HL-60/S4 (cell line): ENCODE measurements at regions not wholly inside any gene's neighbourhood (a gene's known extent, or its start where the extent isn't known, plus 50 kb on each side); places are given as distances from the start of the nearest gene placed in this dataset.

ENCODE experiments used
- in situ Hi-C: fragments of 300-500 bp; cut with MboI; formaldehyde crosslinking; loops from 2 replicates; pipeline ENCODE4 v1.14.3; 2022; ENCODE audit warnings: low sequenced_read_pairs

GRCh38 chr2:150791567-150791966 is 304.1 kb upstream of the RND3 start:
- in situ Hi-C loops = no loop called here

GRCh38 chr2:150789376-150789905 is 302.0 kb upstream of the RND3 start:
- in situ Hi-C loops = no loop called here

GRCh38 chr2:150788426-150789140 is 301.1 kb upstream of the RND3 start:
- in situ Hi-C loops = no loop called here

- in situ Hi-C loops = no loop called here
Observed at GRCh38 chr2:150787353-150788093, 300.1 kb upstream of the RND3 start.

GRCh38 chr2:150784389-150784788 is 296.9 kb upstream of the RND3 start:
- in situ Hi-C loops = no loop called here

GRCh38 chr2:150783896-150784295 is 296.4 kb upstream of the RND3 start:
- in situ Hi-C loops = no loop called here

- in situ Hi-C loops = no loop called here
Observed at GRCh38 chr2:150783015-150783414, 295.5 kb upstream of the RND3 start.

- in situ Hi-C loops = no loop called here
Observed at GRCh38 chr2:150782613-150783012, 295.1 kb upstream of the RND3 start.

- in situ Hi-C loops = no loop called here
Observed at GRCh38 chr2:150781142-150781541, 293.7 kb upstream of the RND3 start.

GRCh38 chr2:150778828-150779227 is 291.4 kb upstream of the RND3 start:
- in situ Hi-C loops = no loop called here

- in situ Hi-C loops = no loop called here
Observed at GRCh38 chr2:150769421-150769820, 282.0 kb upstream of the RND3 start.

- in situ Hi-C loops = no loop called here
Observed at GRCh38 chr2:150767991-150768746, 280.7 kb upstream of the RND3 start.

- in situ Hi-C loops = no loop called here
Observed at GRCh38 chr2:150762571-150762970, 275.1 kb upstream of the RND3 start.

- in situ Hi-C loops = no loop called here
Observed at GRCh38 chr2:150759531-150759930, 272.1 kb upstream of the RND3 start.

- in situ Hi-C loops = no loop called here
Observed at GRCh38 chr2:150759106-150759505, 271.6 kb upstream of the RND3 start.

- in situ Hi-C loops = no loop called here
Observed at GRCh38 chr2:150752229-150752628, 264.8 kb upstream of the RND3 start.

GRCh38 chr2:150750720-150751119 is 263.3 kb upstream of the RND3 start:
- in situ Hi-C loops = no loop called here

- in situ Hi-C loops = no loop called here
Observed at GRCh38 chr2:150742094-150742493, 254.6 kb upstream of the RND3 start.

- in situ Hi-C loops = no loop called here
Observed at GRCh38 chr2:150735894-150736498, 248.5 kb upstream of the RND3 start.

GRCh38 chr2:150733051-150733618 is 245.7 kb upstream of the RND3 start:
- in situ Hi-C loops = no loop called here

GRCh38 chr2:150732491-150732890 is 245.0 kb upstream of the RND3 start:
- in situ Hi-C loops = no loop called here
